Ascending aorta (tissue), 2 donors: ENCODE measurements at regions not wholly inside any gene's neighbourhood (a gene's known extent, or its start where the extent isn't known, plus 50 kb on each side); places are given as distances from the start of the nearest gene placed in this dataset.

Experiments
- DNase-seq, 2 donors: peaks; one replicate each; pipeline ENCODE4 v3.0.0-alpha.2; 2019; ENCODE audit warnings: low spot score in 2 of 2
- H3K27ac ChIP-seq, 2 donors: fragments of 200-600 bp; sonication (generic); one replicate each; pipeline ENCODE4 v1.5.1; 2016 to 2017; ENCODE audit warnings: mild to moderate bottlenecking in 1 of 2
- H3K27me3 ChIP-seq: fragments of 200-600 bp; sonication (generic); one replicate; pipeline ENCODE4 v1.5.1; 2017
- H3K36me3 ChIP-seq, 2 donors: fragments of 200-600 bp; sonication (generic); one replicate each; pipeline ENCODE4 v1.5.1; 2016
- H3K4me1 ChIP-seq, 2 donors: fragments of 200-600 bp; sonication (generic); one replicate each; pipeline ENCODE4 v1.5.1; 2016 to 2017; ENCODE audit warnings: mild to moderate bottlenecking in 1 of 2
- H3K4me3 ChIP-seq, 2 donors: fragments of 200-600 bp; sonication (generic); one replicate each; pipeline ENCODE4 v1.5.1; 2016 to 2017; ENCODE audit warnings: mild to moderate bottlenecking in 1 of 2
- H3K9me3 ChIP-seq, 2 donors: fragments of 200-600 bp; sonication (generic); one replicate each; pipeline ENCODE4 v1.5.1; 2016
- CTCF ChIP-seq, 3 experiments: fragments of 200-600 bp in 2 of 3; fragments of 450-650 bp in 1 of 3; sonication (generic) in 2 of 3; IDR thresholded peaks; one replicate each; pipeline ENCODE4 v1.5.1; 2016 to 2019; ENCODE audit warnings: antibody characterized with exemption in 3 of 3, mild to moderate bottlenecking in 1 of 3, moderate library complexity in 1 of 3
- intact Hi-C: fragments of 100-400 bp; cut with DNase I; formaldehyde crosslinking; loops from one replicate; pipeline ENCODE4 v1.15.1; 2023

- Histone ChIP-seq H3K36me3 (no peaks in the 10 kb centered on the region), H3K27me3 (no peaks in the 10 kb centered on the region), H3K4me1 (no peaks in the 10 kb centered on the region), H3K27ac (no peak overlapping the region), H3K4me3 (no peak overlapping the region), H3K9me3 (no peaks in the 10 kb centered on the region)
- intact Hi-C loops, result no loop called here
- no peak for DNase-seq
- no peak for TF ChIP-seq CTCF (IDR thresholded peaks at IDR 0.05)
These were observed 269.1 kb downstream of the MTRR start for GRCh38 chr5:8137941-8138550.

- intact Hi-C loops, result no loop called here
- no peak overlapping the region for H3K27ac ChIP-seq
- H3K4me1 ChIP-seq, result no peaks in the 10 kb centered on the region
- no peaks in the 10 kb centered on the region for H3K36me3 ChIP-seq
- no peak overlapping the region for H3K4me3 ChIP-seq
- no peak for DNase-seq
- no peaks in the 10 kb centered on the region for H3K27me3 ChIP-seq
- H3K9me3 ChIP-seq, result no peaks in the 10 kb centered on the region
- no peak for TF ChIP-seq CTCF (IDR thresholded peaks at IDR 0.05)
These were observed 269.9 kb downstream of the MTRR start for GRCh38 chr5:8138884-8139283.

- Histone ChIP-seq H3K27me3 (no peaks in the 10 kb centered on the region), H3K27ac (no peak overlapping the region), H3K9me3 (no peaks in the 10 kb centered on the region), H3K36me3 (no peaks in the 10 kb centered on the region), H3K4me3 (no peak overlapping the region), H3K4me1 (peaks cover 0 to 2% of the 10 kb centered on the region in 2 donors)
- no peak for DNase-seq
- no peak for TF ChIP-seq CTCF (IDR thresholded peaks at IDR 0.05)
- intact Hi-C loops, result no loop called here
These were observed 281.8 kb downstream of the MTRR start for GRCh38 chr5:8150791-8151190.

GRCh38 chr5:8156706-8157105, 287.8 kb downstream of the MTRR start:
- TF ChIP-seq CTCF (IDR thresholded peaks at IDR 0.05), result no peak
- Histone ChIP-seq H3K4me3 (no peak overlapping the region), H3K9me3 (no peaks in the 10 kb centered on the region), H3K27ac (no peak overlapping the region), H3K36me3 (no peaks in the 10 kb centered on the region), H3K4me1 (peaks cover 0 to 5% of the 10 kb centered on the region in 2 donors), H3K27me3 (no peaks in the 10 kb centered on the region)
- no peak for DNase-seq
- intact Hi-C loops, result no loop called here

GRCh38 chr5:8157320-8157822, 288.4 kb downstream of the MTRR start:
- no peaks in the 10 kb centered on the region for H3K27me3 ChIP-seq
- H3K4me3 ChIP-seq, result no peak overlapping the region
- no peak overlapping the region for H3K27ac ChIP-seq
- peaks cover 0 to 5% of the 10 kb centered on the region in 2 donors for H3K4me1 ChIP-seq
- DNase-seq, result no peak
- no peaks in the 10 kb centered on the region for H3K36me3 ChIP-seq
- TF ChIP-seq CTCF (IDR thresholded peaks at IDR 0.05), result no peak
- intact Hi-C loops, result no loop called here
- no peaks in the 10 kb centered on the region for H3K9me3 ChIP-seq
